ENCODE measurements at regions not wholly inside any gene's neighbourhood (a gene's known extent, or its start where the extent isn't known, plus 50 kb on each side); places are given as distances from the start of the nearest gene placed in this dataset.

GRCh38 chr3:145550522-145550921 lies 610.5 kb downstream of the PLOD2 start:
- H3K36me3 ChIP-seq: no peaks in the 10 kb centered on the region
- no peak overlapping the region for H3K4me3 ChIP-seq
- 0 to 43% methylated on average over 1 of the region's 1 CpG for WGBS, 2 donors
- no peaks in the 10 kb centered on the region for H3K9me3 ChIP-seq
- H3K4me1 ChIP-seq: no peaks in the 10 kb centered on the region
- intact Hi-C loops (cut with DNase I): no loop called here
- TF ChIP-seq EP300 (IDR thresholded peaks at IDR 0.05): no peak
- TF ChIP-seq POLR2AphosphoS5 (IDR thresholded peaks at IDR 0.05): no peak
- no peak for TF ChIP-seq POLR2A (IDR thresholded peaks at IDR 0.05)
- TF ChIP-seq CTCF (IDR thresholded peaks at IDR 0.05): no peak
- no peak overlapping the region for H3K27ac ChIP-seq
- no peak for DNase-seq
- H3K27me3 ChIP-seq: no peaks in the 10 kb centered on the region

- Histone ChIP-seq H3K4me1 (no peaks in the 10 kb centered on the region), H3K36me3 (no peaks in the 10 kb centered on the region), H3K9me3 (peaks cover 0 to 3% (median 1%) of the 10 kb centered on the region in 4 donors), H3K27ac (no peak overlapping the region), H3K4me3 (no peak overlapping the region), H3K27me3 (no peaks in the 10 kb centered on the region)
- intact Hi-C loops (cut with DNase I): no loop called here
- 21 to 25% methylated on average over 2 of the region's 2 CpGs for WGBS, 2 donors
- TF ChIP-seq POLR2AphosphoS5 (IDR thresholded peaks at IDR 0.05): no peak
- no peak for TF ChIP-seq CTCF (IDR thresholded peaks at IDR 0.05)
- no peak for TF ChIP-seq EP300 (IDR thresholded peaks at IDR 0.05)
- TF ChIP-seq POLR2A (IDR thresholded peaks at IDR 0.05): no peak
- no peak for DNase-seq
These were observed 603.6 kb downstream of the PLOD2 start for GRCh38 chr3:145557405-145557804.

GRCh38 chr3:145578471-145578870 lies 582.5 kb downstream of the PLOD2 start:
- Histone ChIP-seq H3K27me3 (no peaks in the 10 kb centered on the region), H3K36me3 (no peaks in the 10 kb centered on the region), H3K4me3 (no peak overlapping the region), H3K27ac (no peak overlapping the region), H3K9me3 (no peaks in the 10 kb centered on the region), H3K4me1 (peaks cover 0 to 11% (median 0%) of the 10 kb centered on the region in 4 donors)
- peak; percentile 69 for DNase-seq
- 65 to 78% methylated on average over 1 of the region's 1 CpG for WGBS, 2 donors
- intact Hi-C loops (cut with DNase I): no loop called here
- TF ChIP-seq CTCF (IDR thresholded peaks at IDR 0.05) (no peak), POLR2AphosphoS5 (IDR thresholded peaks at IDR 0.05) (no peak), EP300 (IDR thresholded peaks at IDR 0.05) (no peak), POLR2A (IDR thresholded peaks at IDR 0.05) (no peak)

- DNase-seq: no peak
- Histone ChIP-seq H3K4me3 (no peak overlapping the region), H3K4me1 (peaks cover 0 to 11% (median 0%) of the 10 kb centered on the region in 4 donors), H3K9me3 (no peaks in the 10 kb centered on the region), H3K27ac (no peak overlapping the region), H3K27me3 (no peaks in the 10 kb centered on the region), H3K36me3 (no peaks in the 10 kb centered on the region)
- TF ChIP-seq POLR2AphosphoS5 (IDR thresholded peaks at IDR 0.05) (no peak), CTCF (IDR thresholded peaks at IDR 0.05) (no peak), EP300 (IDR thresholded peaks at IDR 0.05) (no peak), POLR2A (IDR thresholded peaks at IDR 0.05) (no peak)
- intact Hi-C loops (cut with DNase I): no loop called here
These were observed 579.3 kb downstream of the PLOD2 start for GRCh38 chr3:145581694-145582093.

GRCh38 chr3:145604851-145605250 lies 556.1 kb downstream of the PLOD2 start:
- DNase-seq: no peak
- H3K27ac ChIP-seq: no peak overlapping the region
- no peak overlapping the region for H3K4me3 ChIP-seq
- TF ChIP-seq POLR2A (IDR thresholded peaks at IDR 0.05) (no peak), EP300 (IDR thresholded peaks at IDR 0.05) (no peak), POLR2AphosphoS5 (IDR thresholded peaks at IDR 0.05) (no peak), CTCF (IDR thresholded peaks at IDR 0.05) (no peak)
- no peaks in the 10 kb centered on the region for H3K4me1 ChIP-seq
- intact Hi-C loops (cut with DNase I): no loop called here
- H3K9me3 ChIP-seq: no peaks in the 10 kb centered on the region
- H3K36me3 ChIP-seq: no peaks in the 10 kb centered on the region
- H3K27me3 ChIP-seq: no peaks in the 10 kb centered on the region

Measured in sigmoid colon (tissue), 6 donors.